Activated CD4-positive, alpha-beta T cell treated with anti-CD3 and anti-CD28 coated beads, Interleukin-2, amount 50 U/mL, for 1 hour (primary cell): ENCODE measurements at regions not wholly inside any gene's neighbourhood (a gene's known extent, or its start where the extent isn't known, plus 50 kb on each side); places are given as distances from the start of the nearest gene placed in this dataset.

Experiments
- DNase-seq: peaks from one replicate; pipeline ENCODE4 v3.0.0-alpha.2; 2020

DNA sequence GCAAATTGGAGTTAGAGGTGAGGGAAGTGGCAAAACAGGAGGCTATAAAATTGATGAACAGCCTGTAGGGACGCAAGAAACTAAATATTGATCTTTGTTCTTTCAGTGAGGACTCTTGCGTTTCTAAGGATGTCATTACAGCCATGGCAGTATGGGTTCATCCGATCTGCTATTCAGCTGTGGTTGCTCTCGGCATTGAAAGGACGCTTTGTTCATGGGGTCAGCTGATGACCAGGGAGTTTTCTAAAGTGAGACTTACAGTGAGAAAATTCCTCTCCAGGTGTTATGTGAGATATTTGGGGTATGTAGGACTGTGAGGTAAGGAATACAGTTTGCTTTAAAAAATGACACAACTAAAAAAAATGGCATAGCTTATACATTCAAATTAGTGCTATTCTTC, 52.7 kb upstream of the PELI1 start:
- DNase-seq = no peak

DNA sequence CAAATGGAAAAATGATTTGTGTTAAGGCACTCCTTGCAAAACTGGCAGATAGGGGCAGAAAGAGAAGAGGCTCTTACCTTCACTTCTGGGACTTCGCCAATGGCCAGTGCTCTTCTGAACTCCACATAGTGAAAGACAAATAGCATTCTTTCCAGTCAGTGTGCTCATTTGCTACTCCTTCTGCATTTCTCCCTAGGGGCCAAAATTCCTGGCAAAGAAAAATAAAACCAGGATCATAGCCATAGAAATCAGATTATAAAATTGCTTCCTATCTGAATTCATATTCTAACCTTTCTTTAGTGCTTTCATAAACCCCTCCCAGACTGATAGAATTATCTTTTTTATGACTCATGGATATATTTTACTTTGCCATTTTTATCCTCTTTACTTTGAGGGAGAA, 56.9 kb upstream of the PELI1 start:
- DNase-seq = no peak

DNA sequence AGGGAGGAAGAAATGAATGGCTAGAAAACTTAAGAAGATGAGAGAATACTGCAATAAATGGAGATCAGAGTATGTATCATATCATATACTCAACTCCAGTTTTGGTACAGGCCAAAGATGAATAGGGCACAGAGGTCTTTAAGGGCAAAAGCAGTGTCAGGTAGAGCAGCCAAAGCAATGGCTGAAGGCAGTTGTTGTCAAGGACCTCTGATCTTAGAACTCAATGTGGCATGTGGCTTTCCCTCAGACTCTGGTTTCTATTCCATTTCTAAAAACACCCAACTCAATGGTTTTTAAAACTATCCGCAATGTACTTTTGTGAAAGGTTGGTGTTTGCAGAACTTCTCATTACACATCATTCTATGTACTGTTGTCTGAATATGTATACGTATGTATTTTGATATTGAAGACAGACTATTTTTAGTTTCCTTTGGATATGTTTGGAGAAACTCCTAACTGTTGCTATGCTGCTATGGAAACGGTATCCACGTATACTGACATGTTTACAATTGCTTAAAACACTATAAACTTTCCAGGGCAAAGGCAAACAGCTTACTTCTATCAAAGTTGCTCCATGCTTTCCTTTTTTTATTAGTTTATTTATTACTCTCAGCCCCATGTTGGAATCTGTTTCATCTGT, 58.1 kb upstream of the PELI1 start:
- DNase-seq = no peak

DNA sequence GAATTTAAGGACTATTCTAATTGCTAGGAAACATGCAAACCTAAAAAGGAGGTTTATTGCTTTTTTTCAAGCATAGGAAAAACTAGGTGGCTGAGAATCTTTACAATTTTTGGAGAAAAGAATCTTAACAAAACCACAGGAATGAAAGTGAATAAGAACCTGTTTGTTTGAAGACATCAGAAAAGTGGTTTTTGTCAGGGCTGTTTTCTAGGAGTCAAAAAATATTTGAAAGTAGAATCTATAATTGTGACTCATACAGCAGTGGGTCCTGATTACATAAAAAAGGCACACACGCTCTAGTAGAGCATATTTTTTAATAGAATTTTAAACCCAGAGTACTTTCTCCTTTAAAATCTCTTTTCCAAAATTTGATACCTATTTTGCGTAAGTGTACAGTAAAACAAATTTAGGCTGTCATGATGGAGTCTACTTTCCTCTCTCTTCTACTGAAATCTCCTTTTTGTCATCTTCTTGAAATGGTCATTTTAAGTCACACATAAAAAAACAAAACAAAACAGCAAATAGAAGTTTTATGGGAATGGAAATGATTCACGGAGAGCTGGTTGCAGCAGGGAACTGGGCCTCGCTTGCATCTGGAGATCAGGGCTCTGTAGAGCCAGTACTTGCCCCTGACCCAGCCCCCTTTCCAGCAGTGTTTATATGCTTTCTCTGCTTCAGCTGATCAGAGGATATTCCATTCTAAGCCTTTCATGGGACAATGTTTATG, 59.1 kb upstream of the PELI1 start:
- no peak for DNase-seq

GRCh38 chr2:64203858-64204632, 59.8 kb upstream of the PELI1 start:
- peak; percentile 23 for DNase-seq

GRCh38 chr2:64204703-64205102, 60.5 kb upstream of the PELI1 start:
- no peak for DNase-seq

GRCh38 chr2:64205415-64205814, 61.2 kb upstream of the PELI1 start:
- DNase-seq = no peak

DNA sequence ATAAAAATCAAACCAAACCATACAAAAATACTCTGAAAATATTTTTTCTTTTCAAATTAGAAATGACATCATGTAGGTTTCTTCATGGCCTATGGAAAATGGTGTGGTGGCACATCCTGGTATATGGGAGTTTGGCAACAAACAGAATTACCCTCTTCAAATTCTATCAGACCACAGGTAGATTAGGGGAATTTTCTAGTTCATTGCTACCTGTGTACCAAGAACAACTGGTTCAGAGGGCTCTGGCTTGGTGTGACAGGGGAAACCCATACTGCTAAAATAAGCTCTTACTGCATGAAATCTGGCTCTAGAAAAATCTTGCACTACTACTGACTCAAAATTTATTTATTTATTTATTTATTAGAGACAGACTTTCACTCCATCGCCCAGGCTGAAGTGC, 63.4 kb upstream of the PELI1 start:
- no peak for DNase-seq

DNA sequence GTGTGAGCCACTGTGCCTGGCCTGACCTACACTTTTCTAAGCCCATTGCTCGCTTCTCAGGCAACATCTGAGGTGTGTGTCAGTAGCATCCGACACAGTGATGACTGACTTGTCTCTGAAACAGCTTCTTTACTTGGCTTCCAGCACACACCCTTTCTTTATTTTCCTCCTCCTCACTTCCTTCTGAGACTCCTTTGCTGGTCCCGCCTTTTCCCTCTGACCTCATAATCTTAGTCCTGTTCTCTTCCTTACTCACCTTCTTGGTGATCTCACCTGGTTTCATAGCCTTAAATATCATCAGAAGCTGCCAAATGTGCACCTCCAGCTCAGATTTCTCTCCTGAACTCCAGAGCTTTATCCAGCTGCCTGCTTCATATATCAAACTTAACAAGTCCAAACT, 66.6 kb upstream of the PELI1 start:
- DNase-seq = no peak

DNA sequence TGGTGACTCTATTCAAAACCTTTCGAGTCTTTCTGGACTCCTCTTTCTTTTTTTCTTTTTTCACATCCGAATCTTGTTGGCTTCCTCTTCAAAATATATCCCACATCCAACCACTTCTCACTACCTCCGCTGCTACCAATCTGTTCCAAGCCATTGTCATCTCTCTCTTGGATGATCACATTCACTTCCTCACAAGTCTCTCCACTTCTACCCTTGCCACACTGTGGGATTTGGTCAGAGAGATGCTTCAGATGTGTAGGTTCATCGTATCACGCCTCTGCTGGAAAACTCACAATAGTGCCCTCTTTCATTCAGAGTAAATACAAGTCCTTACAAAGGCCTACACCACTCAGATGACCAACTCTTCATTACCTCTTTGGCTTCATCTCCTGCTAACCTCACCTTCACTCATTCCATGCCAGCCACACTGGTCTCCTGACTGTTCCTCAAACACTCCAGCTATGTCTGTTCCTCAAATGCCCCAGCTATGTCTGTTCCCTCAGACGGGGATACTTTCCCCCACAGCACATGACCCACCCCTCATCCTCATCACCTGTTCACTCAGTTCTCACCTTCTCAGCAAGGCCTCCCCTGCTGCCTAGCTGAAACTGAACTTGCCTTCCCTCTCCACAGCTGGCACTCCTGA, 67.2 kb upstream of the PELI1 start:
- no peak for DNase-seq

GRCh38 chr2:64212346-64212745, 68.1 kb upstream of the PELI1 start:
- no peak for DNase-seq

DNA sequence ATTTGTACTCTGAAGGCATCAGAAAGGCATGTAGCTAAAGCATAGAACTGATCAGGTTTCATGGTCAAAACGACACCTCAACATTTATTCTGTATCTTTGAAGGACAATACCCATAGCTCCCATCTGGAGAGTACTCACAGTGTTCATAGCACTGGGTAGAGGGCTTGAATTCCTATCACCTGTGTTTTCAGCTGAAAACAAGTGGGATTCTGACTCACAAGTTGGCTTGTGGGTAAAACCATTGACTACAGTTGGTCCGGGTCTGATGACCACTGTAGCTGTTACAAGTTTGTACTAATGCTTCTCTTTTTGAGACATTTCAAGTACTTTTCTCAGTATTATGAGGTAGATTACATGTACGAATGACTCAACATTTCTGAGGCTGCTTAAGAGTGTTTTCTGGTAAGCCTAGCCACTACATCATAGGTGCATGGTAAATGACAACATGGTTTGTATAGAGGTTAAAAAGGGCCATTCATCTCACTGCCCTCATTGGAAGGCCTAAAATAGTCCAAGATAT, 68.6 kb upstream of the PELI1 start:
- DNase-seq = no peak

DNA sequence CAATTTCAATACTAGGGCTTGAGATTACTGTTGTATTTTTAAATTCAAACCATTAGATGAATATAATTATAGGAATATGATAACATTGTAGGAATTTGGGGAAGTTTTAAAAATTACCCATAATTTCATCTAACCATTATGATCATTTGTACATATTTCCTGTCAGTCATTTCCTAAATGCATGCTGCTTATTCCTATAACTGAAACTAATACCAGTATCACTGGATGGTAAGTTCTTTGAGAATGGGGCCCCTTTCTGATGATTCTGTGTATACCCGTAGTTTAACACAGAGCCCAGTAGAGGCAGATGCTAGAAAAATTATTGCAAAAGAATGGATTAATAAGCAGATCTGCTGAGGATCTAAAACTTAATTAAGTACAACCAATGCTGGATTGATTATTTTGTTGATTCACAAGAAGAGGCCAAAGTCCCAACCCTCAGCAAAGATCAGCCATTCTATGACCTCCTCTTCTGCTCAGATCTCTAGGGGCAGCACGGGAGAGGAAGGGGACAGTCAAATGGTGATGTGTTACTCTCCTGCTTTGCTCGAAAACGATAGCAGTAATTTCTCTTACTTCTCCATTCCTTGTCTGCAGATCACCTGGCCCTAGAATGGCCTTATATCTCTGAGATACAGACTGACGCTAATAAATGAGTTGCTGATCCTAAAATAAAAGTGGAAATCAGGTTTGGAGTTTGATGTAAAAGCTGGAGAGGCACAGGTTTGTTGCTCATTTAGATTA, 69.5 kb upstream of the PELI1 start:
- no peak for DNase-seq

DNA sequence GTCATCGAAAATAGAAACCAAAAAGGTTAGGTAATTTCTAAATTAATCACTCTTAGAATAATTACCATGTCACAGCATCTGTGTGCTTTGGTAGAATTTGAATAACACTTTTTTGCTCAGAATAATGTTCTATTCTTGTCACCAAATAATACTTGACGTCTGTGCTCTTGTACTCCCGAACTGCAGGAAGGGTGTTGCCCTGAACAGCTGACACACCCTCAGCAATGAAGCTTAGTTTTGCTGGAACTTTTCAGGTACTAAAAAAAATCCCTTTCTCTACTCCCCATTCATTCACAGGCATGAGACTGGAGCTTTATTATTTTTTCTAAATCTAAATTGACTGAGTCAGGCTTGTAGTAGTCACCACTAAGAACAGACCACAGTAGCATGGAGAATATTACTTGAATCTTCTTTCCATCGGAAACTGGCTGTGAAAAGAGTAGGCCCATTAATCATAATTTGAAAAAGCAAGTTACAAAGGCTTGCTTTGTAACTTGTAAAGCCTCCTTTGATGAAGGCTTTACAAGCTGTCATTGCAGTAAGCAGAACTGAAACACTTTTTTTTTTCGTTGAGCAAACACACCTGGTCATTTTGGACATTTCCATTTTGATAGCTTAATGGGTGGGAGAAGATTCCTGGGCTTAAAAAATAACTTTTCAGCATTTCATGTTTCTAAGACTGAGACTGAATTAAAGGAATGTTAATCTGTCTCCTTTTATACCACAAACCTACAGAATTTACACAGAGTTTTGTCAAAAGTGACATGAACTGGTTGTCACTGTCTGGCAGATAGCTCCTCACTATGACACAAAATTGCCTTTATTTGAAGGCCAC, 70.3 kb upstream of the PELI1 start:
- DNase-seq = no peak

- DNase-seq = no peak
Measured at GRCh38 chr2:64217198-64217869, 73.1 kb upstream of the PELI1 start.

DNA sequence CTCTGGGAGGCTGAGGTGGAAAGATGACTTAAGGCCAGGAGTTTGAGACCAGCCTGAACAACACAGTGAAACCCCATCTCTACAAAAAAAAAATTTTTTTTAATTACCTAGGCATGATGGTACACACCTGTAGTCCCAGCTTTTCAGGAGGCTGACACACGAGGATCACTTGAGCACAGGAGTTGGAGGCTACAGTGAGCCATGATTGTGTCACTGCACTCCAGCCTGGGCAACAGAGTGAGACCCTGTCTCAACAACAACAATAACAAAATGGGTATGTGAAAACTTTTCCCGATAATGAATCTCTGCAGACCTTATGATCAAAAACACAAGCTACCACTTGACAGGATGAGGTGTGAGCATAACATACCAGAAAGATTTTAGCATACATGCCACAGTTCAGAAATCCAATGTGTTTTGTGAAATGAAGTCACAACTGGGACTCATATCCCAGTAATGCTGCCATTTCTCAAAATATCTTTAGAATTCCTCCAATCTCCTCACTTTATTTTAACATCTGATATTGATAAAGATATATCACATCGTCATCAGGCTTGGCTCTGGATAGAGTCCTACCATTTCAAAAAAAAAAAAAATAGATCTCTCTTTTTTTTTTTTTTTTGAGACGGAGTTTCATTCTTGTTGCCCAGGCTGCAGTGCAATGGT, 74.0 kb upstream of the PELI1 start:
- no peak for DNase-seq

DNA sequence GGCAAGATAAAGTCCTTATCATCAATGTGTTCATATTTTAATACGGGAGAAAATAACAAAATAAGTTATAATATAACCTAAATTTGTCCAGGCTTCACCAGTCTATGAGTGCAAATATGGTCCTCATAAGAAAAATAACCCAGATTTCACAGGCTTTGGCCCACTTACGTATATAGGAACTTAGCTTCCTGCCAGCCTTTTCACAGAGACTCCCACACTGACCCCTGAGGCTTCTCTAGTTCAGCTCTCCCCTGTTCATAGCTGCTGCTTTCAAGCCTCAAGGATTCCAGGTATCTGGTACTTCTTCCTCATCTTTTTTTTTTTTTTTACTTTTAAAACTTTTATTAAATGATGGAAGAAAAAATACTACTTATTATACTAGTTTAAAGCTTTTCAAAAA, 74.9 kb upstream of the PELI1 start:
- no peak for DNase-seq

DNA sequence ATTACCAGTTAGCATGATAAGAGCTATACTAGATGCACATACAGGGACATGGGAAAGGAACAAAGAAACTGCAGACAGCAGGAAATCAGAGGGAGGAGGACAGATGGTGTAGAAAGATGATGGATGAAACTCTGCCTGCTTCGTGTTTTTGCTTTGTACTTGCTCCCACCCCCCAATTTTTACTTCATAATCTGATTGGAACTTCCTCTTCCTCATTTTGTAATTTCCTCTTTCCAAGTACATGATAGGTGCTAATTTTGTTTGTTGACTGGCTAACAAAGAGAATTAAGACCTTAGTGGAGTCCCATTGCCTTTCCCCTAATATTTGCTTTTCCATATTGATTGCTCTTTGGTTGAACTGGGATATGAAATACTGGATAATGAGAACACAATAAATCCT, 76.0 kb upstream of the PELI1 start:
- DNase-seq = no peak

DNA sequence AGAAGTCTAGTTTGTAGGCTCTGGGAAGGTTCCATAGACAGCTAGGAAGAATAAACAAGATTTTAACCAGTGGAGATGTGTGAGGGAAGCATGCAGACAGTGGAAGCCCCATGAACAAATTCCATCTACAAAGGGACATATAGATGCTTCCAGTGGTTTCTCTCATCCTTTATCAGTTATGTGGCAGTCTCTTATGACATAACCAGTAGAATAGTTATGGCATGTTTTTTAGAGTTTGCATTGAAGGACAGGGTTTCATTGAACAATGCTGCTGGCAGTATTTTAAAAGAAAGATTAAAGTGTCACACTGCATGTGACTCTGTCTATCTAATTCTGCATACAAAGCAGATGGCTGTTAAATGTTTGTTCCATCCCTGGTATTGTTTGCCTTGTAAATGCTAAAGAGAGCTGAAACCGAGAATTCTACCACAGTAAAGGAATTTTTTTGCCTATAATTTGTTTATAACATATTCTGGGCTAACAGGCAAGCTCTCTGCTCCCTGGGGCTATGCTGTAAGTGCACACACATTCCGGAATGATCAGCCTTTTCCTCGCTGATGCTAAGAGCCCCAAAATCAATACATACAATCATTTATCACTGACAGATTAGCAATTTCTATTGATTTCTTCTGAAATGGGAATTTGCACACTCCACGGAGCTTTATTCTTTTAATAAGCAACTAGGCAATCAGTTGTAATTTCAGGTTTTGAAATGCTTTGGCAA, 76.8 kb upstream of the PELI1 start:
- no peak for DNase-seq

DNA sequence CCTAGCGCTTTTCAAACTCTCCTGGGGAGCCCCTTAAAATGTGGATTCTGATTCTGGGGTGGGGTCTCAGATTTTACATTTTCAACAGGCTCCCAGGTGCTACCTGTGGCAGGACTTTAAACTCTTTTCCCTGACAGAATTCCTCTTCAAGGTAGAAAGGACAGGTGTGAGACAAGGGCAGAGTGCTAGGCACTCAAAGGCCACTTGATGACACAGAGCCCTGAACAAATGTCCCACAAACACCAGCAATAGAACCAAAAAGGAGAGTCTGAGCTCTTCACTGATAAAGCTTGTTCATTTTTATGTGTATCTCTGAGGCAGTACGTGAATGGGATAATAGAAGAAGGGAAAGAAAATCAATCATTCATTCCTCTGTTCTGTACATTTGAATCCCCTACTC, 77.7 kb upstream of the PELI1 start:
- no peak for DNase-seq
